Body of pancreas (tissue), 4 donors: ENCODE measurements at regions not wholly inside any gene's neighbourhood (a gene's known extent, or its start where the extent isn't known, plus 50 kb on each side); places are given as distances from the start of the nearest gene placed in this dataset.

Experiments
- ATAC-seq: fragments of 150-250 bp; one replicate; pipeline ENCODE4 v1.9.1; 2016
- DNase-seq, 4 donors: peaks; one replicate each; pipeline ENCODE4 v3.0.0-alpha.2; 2019
- H3K27ac ChIP-seq, 4 donors: fragments of 200-600 bp; sonication (generic); 1 replicate in 3 of 4; 2 replicates in 1 of 4; pipeline versions ENCODE4 v1.5.1 to v1.6.1; 2016 to 2019; ENCODE audit warnings: mild to moderate bottlenecking in 1 of 4, mixed read lengths in 1 of 4, moderate library complexity in 1 of 4
- H3K27me3 ChIP-seq, 2 donors: fragments of 200-600 bp; sonication (generic); one replicate each; pipeline ENCODE4 v1.6.0; 2016; ENCODE audit warnings: mild to moderate bottlenecking in 1 of 2
- H3K36me3 ChIP-seq, 2 donors: fragments of 200-600 bp; sonication (generic); replicated peaks in 1 of 2; 2 replicates each; pipeline ENCODE4 v1.5.1; 2016; ENCODE audit warnings: low read depth in 2 of 2; ENCODE audit not compliant: insufficient read depth in 1 of 2
- H3K4me1 ChIP-seq: fragments of 200-600 bp; sonication (generic); one replicate; pipeline ENCODE4 v1.6.0; 2016
- H3K4me3 ChIP-seq, 2 donors: fragments of 200-600 bp; sonication (generic); 1 replicate in 1 of 2; 2 replicates in 1 of 2; pipeline ENCODE4 v1.5.1; 2016 to 2019
- H3K9me3 ChIP-seq, 3 donors: fragments of 200-600 bp; sonication (generic); 1 replicate in 2 of 3; 2 replicates in 1 of 3; pipeline ENCODE4 v1.5.1; 2016
- POLR2A ChIP-seq, 3 donors: fragments of 450-650 bp; IDR thresholded peaks; one replicate each; pipeline ENCODE4 v1.6.1; 2016; ENCODE audit warnings: antibody characterized with exemption in 3 of 3, mild to moderate bottlenecking in 2 of 3
- WGBS, 2 donors: methylation state at CpG; one replicate each; pipeline ENCODE4 v1.1.5; 2017; 5-methylcytosine and 5-hydroxymethylcytosine counted together
- intact Hi-C: fragments of 100-400 bp; cut with DNase I; formaldehyde crosslinking; loops from one replicate; pipeline ENCODE4 v1.15.1; 2023
- TF ChIP-seq, protein P1 (sequence below), 7 experiments: fragments of 450-650 bp in 4 of 7; fragments of 200-600 bp in 3 of 7; sonication (generic) in 3 of 7; IDR thresholded peaks; one replicate each; pipeline ENCODE4 v1.5.1; 2016 to 2019; ENCODE audit warnings: antibody characterized with exemption in 7 of 7

DNA sequence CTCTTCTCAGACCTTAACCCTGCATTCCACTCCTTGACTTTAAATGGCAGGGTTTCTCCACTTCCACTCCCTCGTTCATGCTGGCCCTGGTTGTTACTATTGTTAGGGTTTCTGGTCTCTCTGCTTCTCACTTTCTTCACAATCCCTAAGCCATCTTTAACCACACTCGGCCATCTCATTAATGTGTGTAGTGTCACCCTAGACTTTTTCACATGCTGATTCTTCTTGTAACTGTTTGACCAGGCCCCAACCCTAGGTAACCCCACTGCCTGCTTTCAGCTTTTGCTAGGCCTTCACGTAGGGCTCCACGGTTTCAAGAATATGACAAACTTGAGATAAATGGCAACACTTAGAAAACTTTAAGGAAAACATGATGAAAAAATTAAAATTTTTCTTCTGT, 195.1 kb downstream of the IPO8 start:
- 86 to 88% methylated on average over 4 of the region's 4 CpGs for WGBS, 2 donors

DNA sequence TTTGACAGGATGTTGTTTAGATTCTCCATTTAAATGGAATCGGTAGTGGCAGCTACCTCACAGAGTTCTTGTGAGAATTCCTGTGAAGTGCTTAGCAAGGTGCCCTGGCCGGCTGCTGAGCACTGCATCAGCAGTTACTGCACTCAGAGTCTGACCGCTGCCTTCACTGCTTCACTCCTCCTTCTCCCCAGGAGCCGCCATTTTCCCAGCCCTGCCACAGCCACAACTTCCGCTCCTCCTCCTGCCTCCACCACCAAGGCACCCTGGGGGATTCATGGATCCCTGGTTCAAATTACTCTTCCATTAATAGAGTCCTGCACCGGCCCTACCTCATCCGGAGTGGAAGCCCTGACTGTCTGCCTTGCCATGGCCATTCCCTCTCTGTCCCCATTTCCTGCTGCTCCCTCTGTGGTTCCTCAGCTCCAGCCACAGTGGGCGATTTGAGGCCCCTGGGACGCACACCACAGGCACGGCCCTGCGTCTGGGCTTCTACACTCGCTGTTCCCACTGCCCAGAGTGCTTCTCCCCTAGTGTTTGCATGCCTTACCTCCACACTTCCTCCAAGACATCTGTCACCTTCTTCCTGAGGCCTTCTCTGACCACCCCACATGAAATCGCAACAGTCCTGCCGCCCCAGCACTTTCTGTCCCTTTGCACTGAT, 210.3 kb downstream of the IPO8 start:
- Histone ChIP-seq H3K27me3 (no peaks in the 10 kb centered on the region), H3K4me1 (no peaks in the 10 kb centered on the region), H3K36me3 (no peaks in the 10 kb centered on the region), H3K4me3 (no peak overlapping the region), H3K27ac (no peak overlapping the region), H3K9me3 (no peaks in the 10 kb centered on the region)
- DNase-seq (no peak), ATAC-seq (no peak)
- intact Hi-C loops = no loop called here
- WGBS, 2 donors = 89 to 90% methylated on average over 14 of the region's 14 CpGs
- TF ChIP-seq, protein P1, sequence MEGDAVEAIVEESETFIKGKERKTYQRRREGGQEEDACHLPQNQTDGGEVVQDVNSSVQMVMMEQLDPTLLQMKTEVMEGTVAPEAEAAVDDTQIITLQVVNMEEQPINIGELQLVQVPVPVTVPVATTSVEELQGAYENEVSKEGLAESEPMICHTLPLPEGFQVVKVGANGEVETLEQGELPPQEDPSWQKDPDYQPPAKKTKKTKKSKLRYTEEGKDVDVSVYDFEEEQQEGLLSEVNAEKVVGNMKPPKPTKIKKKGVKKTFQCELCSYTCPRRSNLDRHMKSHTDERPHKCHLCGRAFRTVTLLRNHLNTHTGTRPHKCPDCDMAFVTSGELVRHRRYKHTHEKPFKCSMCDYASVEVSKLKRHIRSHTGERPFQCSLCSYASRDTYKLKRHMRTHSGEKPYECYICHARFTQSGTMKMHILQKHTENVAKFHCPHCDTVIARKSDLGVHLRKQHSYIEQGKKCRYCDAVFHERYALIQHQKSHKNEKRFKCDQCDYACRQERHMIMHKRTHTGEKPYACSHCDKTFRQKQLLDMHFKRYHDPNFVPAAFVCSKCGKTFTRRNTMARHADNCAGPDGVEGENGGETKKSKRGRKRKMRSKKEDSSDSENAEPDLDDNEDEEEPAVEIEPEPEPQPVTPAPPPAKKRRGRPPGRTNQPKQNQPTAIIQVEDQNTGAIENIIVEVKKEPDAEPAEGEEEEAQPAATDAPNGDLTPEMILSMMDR (IDR thresholded peaks at IDR 0.05) = no peak
- no peak for TF ChIP-seq POLR2A (IDR thresholded peaks at IDR 0.05)

More for the DNA sequence above, 195.1 kb downstream of the IPO8 start:
- ATAC-seq = no peak
- Histone ChIP-seq H3K27ac (no peak overlapping the region), H3K9me3 (no peaks in the 10 kb centered on the region), H3K27me3 (no peaks in the 10 kb centered on the region), H3K4me3 (no peak overlapping the region), H3K36me3 (no peaks in the 10 kb centered on the region), H3K4me1 (peaks cover 10% of the 10 kb centered on the region)
- TF ChIP-seq POLR2A (IDR thresholded peaks at IDR 0.05) = no peak
- TF ChIP-seq, protein P1 (IDR thresholded peaks at IDR 0.05) = no peak
- no peak for DNase-seq
- intact Hi-C loops = no loop called here

DNA sequence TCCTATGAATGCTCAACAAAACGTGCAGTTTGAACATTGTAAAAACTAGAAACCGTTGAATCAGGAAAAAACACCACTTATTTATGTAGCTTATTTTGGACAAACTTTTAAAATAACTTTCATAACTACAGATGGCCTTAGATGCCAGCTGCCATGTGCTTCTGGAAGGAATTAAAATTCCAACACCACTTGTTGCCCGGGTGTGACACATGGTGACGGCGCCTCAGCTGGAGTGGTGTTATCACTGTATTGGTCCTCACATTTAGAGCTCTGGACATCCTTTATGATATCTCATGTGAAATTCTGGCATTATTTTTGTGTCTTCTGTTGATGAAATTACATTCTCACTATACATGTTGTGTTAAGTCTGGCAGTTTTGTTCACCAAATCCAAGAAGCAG, 211.0 kb downstream of the IPO8 start:
- ATAC-seq (no peak), DNase-seq (no peak)
- no peak overlapping the region for H3K27ac ChIP-seq
- intact Hi-C loops = no loop called here
- H3K27me3 ChIP-seq = no peaks in the 10 kb centered on the region
- TF ChIP-seq, protein P1 (IDR thresholded peaks at IDR 0.05) = no peak
- no peak for TF ChIP-seq POLR2A (IDR thresholded peaks at IDR 0.05)
- WGBS, 2 donors = 77 to 82% methylated on average over 5 of the region's 5 CpGs
- no peaks in the 10 kb centered on the region for H3K36me3 ChIP-seq
- no peak overlapping the region for H3K4me3 ChIP-seq
- H3K4me1 ChIP-seq = no peaks in the 10 kb centered on the region
- H3K9me3 ChIP-seq = no peaks in the 10 kb centered on the region

DNA sequence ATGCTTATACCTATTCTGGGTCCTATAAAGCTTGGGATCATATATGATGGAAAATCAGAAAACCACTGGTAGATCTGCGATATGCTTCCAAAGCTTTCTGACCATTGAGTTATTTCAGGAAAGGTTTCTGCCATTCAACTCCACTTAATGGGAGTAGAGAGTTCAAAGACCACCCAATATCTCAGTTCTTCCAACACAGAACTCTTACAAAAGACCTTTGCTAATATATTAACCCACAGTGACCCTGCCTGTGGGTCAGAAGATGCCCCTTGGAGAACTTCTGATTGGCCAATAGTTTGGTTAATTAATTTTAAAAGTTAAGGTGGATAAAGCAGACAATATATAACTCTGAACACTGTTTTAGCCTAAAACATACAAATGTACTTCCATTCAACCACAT, 213.0 kb downstream of the IPO8 start:
- 90 to 100% methylated on average over 1 of the region's 1 CpG for WGBS, 2 donors
- no peak for ATAC-seq
- TF ChIP-seq, protein P1 (IDR thresholded peaks at IDR 0.05) = no peak
- no peak for TF ChIP-seq POLR2A (IDR thresholded peaks at IDR 0.05)

DNA sequence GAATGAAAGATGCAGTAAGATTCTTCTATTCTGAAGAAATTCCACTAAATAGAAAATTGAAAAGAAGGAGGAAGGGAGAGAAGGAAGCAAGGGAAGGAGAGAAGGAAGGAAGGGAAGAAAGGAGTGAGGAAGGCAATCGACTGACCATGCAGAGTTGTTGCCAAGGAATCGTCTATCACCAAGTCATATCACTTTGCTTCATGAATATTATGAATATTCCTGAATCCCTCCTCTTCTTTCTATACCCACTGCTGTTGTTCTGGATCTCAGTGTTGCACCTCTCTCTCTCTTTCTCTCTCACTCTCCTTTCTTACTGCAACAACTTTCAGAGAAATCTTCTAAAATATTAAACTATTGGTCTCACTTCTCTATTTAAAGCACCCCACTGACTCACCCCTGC, 222.4 kb downstream of the IPO8 start:
- no peaks in the 10 kb centered on the region for H3K27me3 ChIP-seq
- H3K9me3 ChIP-seq = no peaks in the 10 kb centered on the region
- H3K36me3 ChIP-seq = no peaks in the 10 kb centered on the region
- H3K4me1 ChIP-seq = no peaks in the 10 kb centered on the region
- intact Hi-C loops = no loop called here
- WGBS, 2 donors = 65 to 69% methylated on average over 2 of the region's 2 CpGs
- no peak for DNase-seq
- no peak overlapping the region for H3K4me3 ChIP-seq
- TF ChIP-seq, protein P1 (IDR thresholded peaks at IDR 0.05) = no peak
- TF ChIP-seq POLR2A (IDR thresholded peaks at IDR 0.05) = no peak
- no peak for ATAC-seq
- H3K27ac ChIP-seq = no peak overlapping the region

More for the DNA sequence above, 213.0 kb downstream of the IPO8 start:
- Histone ChIP-seq H3K27me3 (no peaks in the 10 kb centered on the region), H3K27ac (no peak overlapping the region), H3K36me3 (no peaks in the 10 kb centered on the region), H3K9me3 (no peaks in the 10 kb centered on the region), H3K4me1 (no peaks in the 10 kb centered on the region), H3K4me3 (no peak overlapping the region)
- DNase-seq = no peak
- intact Hi-C loops = no loop called here
